H1 (cell line): ENCODE measurements at regions not wholly inside any gene's neighbourhood (a gene's known extent, or its start where the extent isn't known, plus 50 kb on each side); places are given as distances from the start of the nearest gene placed in this dataset.

Experiments used
- EZH2 ChIP-seq: fragments of 200-600 bp; sonication (generic); IDR thresholded peaks from 2 replicates; pipeline ENCODE4 v1.7.1; 2012; ENCODE audit warnings: low read depth, mild to moderate bottlenecking, moderate library complexity, low read length, inconsistent platforms; ENCODE audit not compliant: severe bottlenecking
- GTF2F1 ChIP-seq: IDR thresholded peaks from 2 replicates; pipeline ENCODE4 v1.6.1; 2012; ENCODE audit warnings: low read depth, low read length, improper control_type of control experiment, borderline replicate concordance
- JUN ChIP-seq: IDR thresholded peaks from 2 replicates; pipeline ENCODE4 v1.6.1; 2011; ENCODE audit warnings: low read depth, mild to moderate bottlenecking, improper control_type of control experiment, low read length
- KDM4A ChIP-seq: IDR thresholded peaks from one replicate; pipeline ENCODE4 v1.7.1; 2012; ENCODE audit warnings: low read depth, mild to moderate bottlenecking, moderate library complexity, low read length, inconsistent platforms; ENCODE audit not compliant: severe bottlenecking
- RFX5 ChIP-seq: IDR thresholded peaks from 2 replicates; pipeline ENCODE4 v1.6.1; 2011; ENCODE audit warnings: low read depth, low read length, improper control_type of control experiment, borderline replicate concordance
- SIN3A ChIP-seq, 2 experiments: IDR thresholded peaks in 1 of 2; conservative IDR thresholded peaks in 1 of 2; 2 replicates each; pipeline ENCODE4 v1.6.1; 2011 to 2012; ENCODE audit warnings: low read length in 2 of 2, improper control_type of control experiment in 1 of 2, low read depth in 1 of 2, mild to moderate bottlenecking in 1 of 2
- TAF1 ChIP-seq: IDR thresholded peaks from 2 replicates; pipeline ENCODE4 v1.6.1; 2011; ENCODE audit warnings: mild to moderate bottlenecking, low read depth, low read length

- TF ChIP-seq TAF1 (no peak), KDM4A (no peak), SIN3A (conservative IDR thresholded peaks at IDR 0.05 in 1 of 2, IDR thresholded peaks at IDR 0.05 in 1 of 2; ENCODE audit: low read depth in 1 of 2, low read length in 2 of 2) (no peak), RFX5 (no peak), EZH2 (no peak), JUN (no peak), GTF2F1 (no peak)
Measured at GRCh38 chr17:77022766-77023165, 118.0 kb upstream of the SEC14L1 start (continued).
